GM21515 (cell line): ENCODE measurements at regions not wholly inside any gene's neighbourhood (a gene's known extent, or its start where the extent isn't known, plus 50 kb on each side); places are given as distances from the start of the nearest gene placed in this dataset.
"Not testable (repeated sequence)": the region's sequence is repeated elsewhere in the genome, so short reads cannot be mapped to it uniquely, and the experiment has no call there.

Source experiments
- ATAC-seq: cut with Tn5 transposase; IDR thresholded peaks from one replicate; pipeline ENCODE4 v1.9.1; 2021; ENCODE audit not compliant: unreplicated experiment

DNA sequence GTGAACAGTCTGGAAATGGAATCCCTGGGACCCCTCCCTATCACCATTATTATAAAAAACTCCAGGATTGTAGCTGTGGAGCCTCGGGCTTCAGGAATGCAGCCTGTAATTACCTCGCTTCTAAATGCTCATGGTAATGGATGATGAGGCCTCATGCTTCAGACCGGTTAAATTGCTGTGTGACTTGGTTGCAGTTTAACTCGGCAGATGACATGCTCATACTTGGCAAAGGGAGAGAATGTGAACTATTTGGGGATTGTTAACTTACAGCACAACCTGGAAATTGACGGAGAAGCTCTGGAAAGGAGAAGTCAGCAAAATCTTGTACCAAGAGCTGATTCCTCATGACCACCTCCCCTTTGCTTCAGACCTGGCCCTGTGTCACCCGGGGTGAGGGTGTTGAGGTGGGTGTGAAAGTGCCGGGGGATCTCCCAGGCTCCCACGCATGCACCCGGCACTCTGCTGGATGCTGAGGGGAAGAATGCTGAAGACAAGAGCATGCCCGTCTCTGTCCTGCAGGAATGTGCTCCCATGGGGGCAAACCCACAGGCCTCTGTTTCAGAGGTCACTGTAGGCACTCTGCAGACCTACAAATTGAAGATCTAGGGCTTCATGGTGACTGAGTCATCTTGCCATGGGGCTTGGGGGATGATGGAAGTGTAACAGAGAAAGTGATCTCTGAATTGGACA lies 364.8 kb downstream of the RPS6KC1 start:
- ATAC-seq: no peak

DNA sequence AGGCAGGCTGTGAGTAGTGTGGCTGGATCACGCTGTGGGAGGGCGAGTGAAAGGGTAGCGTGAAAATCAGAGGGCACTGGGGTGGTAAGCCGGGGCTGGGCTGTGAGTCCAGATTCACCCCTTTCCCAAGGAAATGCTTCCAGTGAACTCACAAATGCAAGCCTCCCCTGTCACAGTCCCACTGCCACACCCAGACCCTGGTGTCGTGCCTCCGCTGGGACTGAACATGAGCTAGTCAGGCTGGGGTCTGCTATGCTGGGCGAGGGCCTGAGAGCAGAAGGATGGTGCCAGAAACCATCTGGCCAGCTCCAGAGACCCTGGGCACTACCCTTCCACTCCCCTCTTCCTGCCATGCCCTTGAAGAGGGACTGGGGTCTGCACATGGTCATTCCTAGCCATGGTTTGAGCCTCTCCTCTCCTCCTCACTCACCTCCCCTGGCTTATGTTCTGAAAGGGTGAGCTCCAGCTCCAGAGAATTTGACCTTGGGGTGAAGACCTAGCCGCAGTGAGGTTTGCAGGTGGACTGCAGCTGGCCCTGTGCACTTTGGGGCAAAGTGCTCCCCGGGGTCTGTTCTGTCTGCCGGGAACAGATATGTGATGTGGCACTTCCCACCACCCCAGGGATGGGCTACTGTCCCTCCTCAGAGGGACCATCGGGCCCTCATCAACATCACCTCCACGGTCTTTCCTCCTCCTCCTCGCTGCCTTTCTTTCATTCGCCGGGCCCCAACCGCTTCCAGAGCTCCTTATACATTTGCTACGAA lies 365.6 kb downstream of the RPS6KC1 start:
- ATAC-seq: no peak

DNA sequence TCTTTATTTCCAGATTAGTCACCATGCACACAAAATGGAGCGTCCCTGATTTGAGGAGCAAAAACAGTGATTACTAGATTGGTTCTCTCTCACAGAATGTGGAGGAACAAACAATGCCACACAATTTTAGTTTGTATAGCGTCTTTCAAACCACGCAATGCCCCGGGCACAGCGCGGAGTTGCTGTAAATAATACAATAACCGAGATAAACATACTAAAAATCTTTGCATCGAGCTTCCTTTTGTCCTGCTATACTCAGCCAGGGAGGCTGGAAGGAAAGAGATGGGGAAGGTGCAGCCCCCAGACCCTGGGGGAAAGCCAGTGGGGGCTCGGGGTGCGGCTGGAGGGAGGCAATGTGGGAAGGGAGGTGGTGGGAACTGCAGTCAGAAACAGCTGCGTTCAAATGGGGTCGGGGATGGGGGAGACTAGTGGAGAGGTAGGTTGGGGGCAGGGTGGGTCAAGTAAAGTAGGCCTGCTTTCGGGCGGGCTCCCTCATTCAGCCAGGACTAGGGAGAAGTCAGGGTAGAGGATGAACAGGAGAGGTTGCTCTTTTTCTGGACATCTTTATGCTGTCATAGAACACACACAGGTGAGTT lies 366.3 kb downstream of the RPS6KC1 start:
- no peak for ATAC-seq

GRCh38 chr1:213417846-213418245 lies 366.8 kb downstream of the RPS6KC1 start:
- no peak for ATAC-seq

- ATAC-seq: no peak
Measured at GRCh38 chr1:213418268-213419071, 367.4 kb downstream of the RPS6KC1 start.

DNA sequence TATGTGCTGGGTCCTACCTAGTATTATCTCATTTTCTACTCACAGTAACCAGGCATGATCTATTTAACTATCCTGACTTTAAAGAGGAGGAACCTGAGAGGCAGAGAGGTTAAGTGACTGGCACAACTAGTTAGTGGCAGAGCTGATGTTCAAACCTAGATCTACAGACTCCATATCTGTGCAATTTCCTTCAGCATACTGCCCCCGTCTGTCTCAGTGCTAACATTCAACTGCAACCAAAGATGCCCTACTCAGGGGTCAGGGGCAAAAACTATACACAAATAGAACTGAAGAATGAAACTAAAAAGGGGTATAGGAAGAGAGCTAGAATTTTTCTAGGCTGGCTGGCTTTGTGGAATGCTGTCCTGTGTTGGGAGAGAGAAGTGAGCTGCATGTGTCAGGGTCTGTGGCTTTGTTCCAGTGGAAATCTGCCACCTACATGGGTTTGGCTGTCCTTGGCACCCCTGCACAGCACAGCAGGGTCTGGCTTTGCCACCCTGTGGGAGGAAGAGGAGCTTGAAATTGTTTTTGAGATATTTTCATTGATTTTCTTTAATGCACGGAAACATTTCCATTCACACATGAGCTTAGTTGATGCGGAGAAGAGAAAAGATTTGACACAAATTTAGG lies 368.5 kb downstream of the RPS6KC1 start:
- ATAC-seq: no peak

- not testable (repeated sequence) for ATAC-seq
Measured at GRCh38 chr1:213421178-213421577, 370.1 kb downstream of the RPS6KC1 start.

GRCh38 chr1:213423041-213423440 lies 372.0 kb downstream of the RPS6KC1 start:
- ATAC-seq: no peak

DNA sequence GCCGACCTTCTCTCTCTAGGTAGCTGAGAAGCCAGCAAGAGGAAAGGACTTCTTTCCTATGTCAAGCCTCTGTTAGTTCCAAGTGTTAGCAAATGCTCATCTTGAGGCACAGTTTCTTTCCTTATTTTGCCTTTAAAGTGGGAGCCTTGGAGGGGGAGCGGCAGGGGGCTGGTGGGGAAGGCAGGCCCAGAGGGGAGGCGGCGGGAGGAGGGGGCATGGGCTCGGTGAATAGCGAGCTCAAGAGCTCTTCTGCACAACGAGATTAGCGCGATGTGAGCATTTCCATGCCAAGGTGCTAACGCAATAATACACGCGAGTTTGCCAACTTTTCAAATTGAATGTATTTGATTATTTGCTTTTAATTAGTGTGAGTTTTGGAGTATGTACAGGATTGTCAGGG lies 372.6 kb downstream of the RPS6KC1 start:
- ATAC-seq: no peak

DNA sequence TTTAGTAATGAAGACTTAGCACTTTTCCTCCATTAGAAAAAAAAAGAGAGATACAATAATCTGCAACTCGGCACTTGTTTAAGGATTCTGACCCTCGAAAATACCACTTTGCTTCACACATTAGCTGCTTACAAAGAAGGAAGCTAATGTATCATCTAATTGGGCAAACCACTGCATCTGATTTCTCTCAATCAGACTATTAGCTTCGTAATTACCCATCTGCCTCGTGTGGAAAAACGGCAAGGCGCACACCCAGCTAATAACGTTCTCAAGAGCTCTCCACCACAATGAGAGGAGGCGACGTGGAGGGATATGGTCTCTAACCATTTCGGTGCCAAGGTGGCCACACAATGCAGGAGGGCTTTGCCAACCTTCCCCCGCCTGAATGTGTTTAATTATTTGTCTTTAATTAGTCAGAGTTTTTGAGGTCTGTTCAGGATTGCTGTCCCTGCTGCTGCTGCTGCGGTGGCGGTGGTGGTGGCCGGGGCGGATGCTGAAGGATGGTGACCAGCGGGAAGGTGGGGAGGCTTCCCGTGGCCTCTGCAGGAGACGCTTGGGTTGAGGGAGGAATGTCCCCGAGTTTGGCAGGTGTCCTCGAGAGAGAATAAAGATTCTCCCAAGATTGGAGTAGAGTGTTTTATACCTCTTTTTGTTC lies 374.5 kb downstream of the RPS6KC1 start:
- ATAC-seq: no peak

GRCh38 chr1:213429642-213430041 lies 378.6 kb downstream of the RPS6KC1 start:
- no peak for ATAC-seq

DNA sequence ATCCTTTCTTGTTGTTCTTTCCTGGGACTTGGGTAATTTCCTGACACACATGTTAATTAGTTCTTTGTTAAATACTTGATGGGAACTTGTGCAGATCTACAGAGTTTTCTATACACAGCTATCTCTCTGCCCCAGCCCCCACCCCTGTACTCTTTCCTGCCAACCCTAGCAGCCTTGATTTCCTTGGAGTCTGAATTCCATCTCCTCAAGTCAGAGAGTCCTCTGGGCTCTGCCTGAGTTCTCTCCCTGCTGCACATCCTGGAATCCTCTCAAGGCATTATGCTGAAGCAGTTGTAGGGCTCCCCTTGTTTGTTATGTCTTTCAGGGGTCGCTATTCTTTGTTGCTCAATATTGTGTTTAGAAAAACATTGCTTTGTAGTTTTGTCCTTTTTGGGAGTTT lies 384.7 kb downstream of the RPS6KC1 start:
- no peak for ATAC-seq

GRCh38 chr1:213438339-213438738 lies 387.3 kb downstream of the RPS6KC1 start:
- no peak for ATAC-seq

- ATAC-seq: no peak
Measured at GRCh38 chr1:213439703-213440102, 388.7 kb downstream of the RPS6KC1 start.

- no peak for ATAC-seq
Measured at GRCh38 chr1:213440766-213441165, 389.7 kb downstream of the RPS6KC1 start.

DNA sequence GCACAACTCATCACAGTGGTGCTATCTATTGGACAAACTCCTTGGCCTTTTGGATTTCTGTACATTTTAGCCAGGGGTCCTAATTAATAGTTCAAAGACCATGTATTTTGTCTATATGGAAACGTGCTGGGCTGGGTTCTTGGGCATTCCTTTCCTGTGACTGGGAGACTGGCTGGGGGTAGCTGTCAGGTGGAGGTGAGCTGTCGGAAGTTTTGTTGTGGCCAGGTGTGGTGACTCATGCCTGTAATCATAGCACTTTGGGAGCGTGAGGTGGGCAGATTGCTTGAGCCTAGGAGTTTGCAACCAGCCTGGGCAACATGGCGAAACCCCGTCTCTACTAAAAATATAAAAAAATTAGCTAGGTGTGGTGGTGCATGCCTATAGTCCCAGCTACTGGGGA lies 392.4 kb downstream of the RPS6KC1 start:
- no peak for ATAC-seq

DNA sequence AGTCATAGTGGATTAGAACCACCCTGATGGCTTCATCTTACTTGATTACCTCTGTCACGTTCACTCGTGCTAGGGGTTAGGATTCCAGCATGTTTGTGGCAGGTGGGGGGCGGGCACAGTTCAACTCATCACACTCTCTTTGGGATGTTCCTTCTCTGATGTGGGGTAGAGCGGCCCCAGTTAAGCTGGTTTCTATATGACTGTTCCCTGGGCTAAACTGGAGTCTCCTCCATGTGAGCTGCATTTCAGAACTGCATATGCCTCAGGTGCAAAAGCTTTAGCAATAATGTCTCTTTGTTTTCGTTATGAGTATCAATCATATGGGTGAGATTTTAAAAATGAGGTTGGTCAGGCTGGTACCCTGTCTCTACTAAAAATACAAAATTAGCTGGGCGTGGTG lies 393.2 kb downstream of the RPS6KC1 start:
- ATAC-seq: no peak

GRCh38 chr1:213446496-213446895 lies 395.5 kb downstream of the RPS6KC1 start:
- ATAC-seq: no peak

DNA sequence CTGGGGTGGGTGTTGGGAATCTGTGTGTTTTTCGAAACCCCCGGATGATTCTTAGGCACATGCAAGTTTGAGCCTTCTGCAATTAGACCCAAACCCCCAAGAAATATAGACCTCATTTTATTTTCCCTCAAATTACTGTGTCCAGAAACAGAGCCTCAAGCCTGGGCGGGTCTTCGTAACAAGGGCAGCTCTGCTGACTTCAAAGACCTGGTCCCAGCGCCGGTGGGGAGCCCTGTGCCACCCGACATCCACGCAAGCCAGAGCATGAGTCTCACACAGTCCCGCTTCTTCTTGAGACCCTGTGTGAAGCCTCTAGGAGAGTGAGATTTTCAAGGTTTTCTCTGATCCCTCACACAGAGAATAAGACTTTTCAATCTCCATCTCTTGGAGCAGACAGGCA lies 397.3 kb downstream of the RPS6KC1 start:
- ATAC-seq: no peak

- no peak for ATAC-seq
Measured at GRCh38 chr1:213448776-213449175, 397.7 kb downstream of the RPS6KC1 start.
